Right forelimb (tissue), 1 donor: ENCODE measurements at regions not wholly inside any gene's neighbourhood (a gene's known extent, or its start where the extent isn't known, plus 50 kb on each side); places are given as distances from the start of the nearest gene placed in this dataset.
"Not testable (repeated sequence)": the region's sequence is repeated elsewhere in the genome, so short reads cannot be mapped to it uniquely, and the experiment has no call there.

ENCODE experiments used
- DNase-seq: peaks from one replicate; pipeline ENCODE4 v3.0.0-alpha.2; 2018

DNA sequence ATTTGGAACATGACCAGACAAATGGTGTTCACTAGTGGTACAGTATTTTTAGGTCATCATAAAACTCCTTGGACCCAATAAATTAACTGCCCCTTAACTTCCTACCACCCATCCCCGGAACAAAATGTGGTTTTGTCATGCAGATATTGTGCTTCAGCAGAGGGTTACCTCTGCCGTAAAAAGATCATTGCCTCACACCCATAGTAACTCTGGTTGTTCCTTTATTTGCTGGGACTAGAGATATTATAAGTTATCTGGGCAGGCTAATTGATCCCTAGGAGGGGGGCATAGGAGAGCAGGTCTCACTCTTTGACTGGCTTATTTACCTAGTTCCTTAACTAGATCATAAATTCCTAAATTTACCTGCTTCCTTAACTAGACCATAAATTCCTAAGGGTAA lies 1343.9 kb upstream of the CHAC2 start:
- no peak for DNase-seq

- no peak for DNase-seq
Measured at GRCh38 chr2:52423111-52423510, 1344.5 kb upstream of the CHAC2 start.

- no peak for DNase-seq
Measured at GRCh38 chr2:52416340-52416739, 1351.3 kb upstream of the CHAC2 start.

DNA sequence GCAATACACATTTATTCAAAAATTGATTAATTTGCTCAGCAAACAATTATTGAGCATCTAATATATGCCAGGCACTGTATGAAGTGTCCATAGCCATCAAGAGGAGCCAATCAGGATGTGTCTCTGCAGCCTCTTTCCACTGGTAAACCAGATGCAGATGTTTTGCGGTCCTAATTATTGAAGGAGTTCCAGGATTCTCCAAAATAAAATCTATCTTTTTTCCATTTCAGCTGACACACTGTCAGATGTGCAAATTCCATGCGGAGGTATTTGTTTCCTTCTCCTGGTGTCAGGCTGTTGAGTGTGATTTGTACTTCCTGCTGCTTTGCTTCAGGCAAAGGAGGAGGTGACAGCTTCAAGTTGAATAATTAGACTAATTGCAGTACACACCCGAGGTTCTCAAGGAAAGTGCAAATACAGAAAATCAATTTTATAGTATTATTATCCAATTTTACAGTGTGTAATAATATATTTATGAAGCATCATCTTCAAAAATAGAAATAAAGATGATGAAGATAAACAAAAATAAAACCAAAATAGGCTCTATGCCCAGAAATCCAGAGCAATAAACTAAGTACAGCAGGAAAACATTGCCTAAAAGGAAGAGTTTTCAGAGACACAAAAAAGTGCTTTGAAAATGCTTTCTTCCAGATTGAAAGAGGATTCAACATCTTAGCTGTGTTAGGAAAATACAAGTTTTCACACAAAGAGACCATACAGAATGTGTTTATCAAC lies 1352.9 kb upstream of the CHAC2 start:
- DNase-seq = no peak

GRCh38 chr2:52409308-52410118 lies 1358.1 kb upstream of the CHAC2 start:
- not testable (repeated sequence) for DNase-seq

DNA sequence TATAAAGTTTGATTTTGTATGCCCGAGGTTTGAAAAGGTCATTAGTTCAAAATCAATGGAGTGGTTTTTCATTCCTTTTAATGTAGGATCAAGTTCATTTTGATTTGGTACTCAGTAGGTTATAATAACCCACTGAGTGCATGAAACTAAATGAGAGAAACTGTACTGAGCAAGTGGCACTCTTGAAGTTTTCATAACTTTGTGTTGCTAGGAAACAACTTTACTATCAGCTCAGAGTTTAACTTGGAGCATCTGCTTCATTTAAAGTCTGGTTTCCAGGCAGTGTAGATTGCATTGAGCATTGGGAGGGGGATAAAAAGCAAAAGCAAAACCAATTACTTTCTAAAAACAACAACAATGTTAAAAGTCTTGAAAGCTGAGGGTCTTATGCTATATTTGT lies 1361.6 kb upstream of the CHAC2 start:
- no peak for DNase-seq

GRCh38 chr2:52404866-52405265 lies 1362.7 kb upstream of the CHAC2 start:
- no peak for DNase-seq

- DNase-seq = no peak
Measured at GRCh38 chr2:52404046-52404445, 1363.6 kb upstream of the CHAC2 start.

- no peak for DNase-seq
Measured at GRCh38 chr2:52402128-52402527, 1365.5 kb upstream of the CHAC2 start.

GRCh38 chr2:52396836-52397235 lies 1364.9 kb upstream of the NRXN1 start:
- no peak for DNase-seq

DNA sequence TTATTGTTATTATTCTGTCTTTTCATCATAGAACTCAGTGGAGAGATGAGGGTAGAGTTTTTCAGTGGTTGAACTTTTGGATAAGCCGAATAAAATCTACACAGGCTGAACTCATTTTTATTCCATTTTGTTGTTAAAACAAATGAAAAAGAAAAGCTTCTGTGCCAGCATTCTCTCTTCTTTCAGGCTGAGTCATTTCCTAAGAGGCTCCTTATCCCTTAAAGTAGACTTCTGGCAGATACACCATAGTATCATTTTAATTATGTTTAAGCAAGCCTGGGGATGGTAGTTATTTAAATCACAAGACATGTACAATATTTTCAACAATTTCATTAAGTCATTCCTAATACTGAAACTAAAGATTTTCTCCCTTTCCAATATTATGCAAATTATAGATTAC lies 1364.0 kb upstream of the NRXN1 start:
- no peak for DNase-seq

DNA sequence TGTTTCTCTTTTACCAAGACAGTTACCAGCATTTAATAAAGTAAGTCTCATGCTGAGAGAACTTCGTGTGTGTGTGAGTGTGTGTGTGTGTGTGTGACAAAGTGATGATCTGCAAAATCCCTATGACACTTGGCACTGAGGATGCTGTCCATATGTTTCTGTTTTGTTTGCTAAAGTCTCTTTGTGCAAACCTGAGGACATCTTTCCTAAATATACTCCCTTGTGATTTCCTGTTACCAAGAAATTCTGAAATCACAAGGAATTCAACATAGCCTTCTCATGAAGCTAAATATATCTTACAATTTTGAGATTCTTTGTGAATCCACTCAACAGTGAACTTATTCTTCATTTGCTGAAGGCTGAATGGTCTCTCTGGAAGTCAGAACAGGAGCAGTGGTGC lies 1359.7 kb upstream of the NRXN1 start:
- DNase-seq = no peak

GRCh38 chr2:52390651-52391050 lies 1358.7 kb upstream of the NRXN1 start:
- DNase-seq = no peak

GRCh38 chr2:52387937-52388590 lies 1356.1 kb upstream of the NRXN1 start:
- no peak for DNase-seq

- DNase-seq = no peak
Measured at GRCh38 chr2:52386433-52387030, 1354.6 kb upstream of the NRXN1 start.

- DNase-seq = no peak
Measured at GRCh38 chr2:52383541-52383940, 1351.6 kb upstream of the NRXN1 start.

DNA sequence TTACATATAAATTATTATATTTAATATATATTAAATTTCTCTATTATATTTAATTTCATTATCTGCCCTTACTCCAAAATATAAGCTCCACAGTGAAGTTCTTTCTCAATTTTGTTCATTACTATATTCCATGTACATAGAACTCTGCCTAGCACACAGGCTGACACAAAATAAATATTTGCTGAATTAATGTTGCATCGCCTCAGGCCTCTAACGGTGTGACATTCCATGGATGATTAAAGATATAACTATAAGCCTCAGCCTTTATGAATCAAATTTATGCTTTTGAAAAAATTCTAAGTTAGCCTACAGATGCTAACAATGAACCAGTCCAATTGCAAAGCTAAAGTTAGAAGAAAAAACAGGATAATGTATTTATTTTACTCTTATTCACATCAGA lies 1337.2 kb upstream of the NRXN1 start:
- DNase-seq = no peak

- no peak for DNase-seq
Measured at GRCh38 chr2:52368141-52368540, 1336.2 kb upstream of the NRXN1 start.

DNA sequence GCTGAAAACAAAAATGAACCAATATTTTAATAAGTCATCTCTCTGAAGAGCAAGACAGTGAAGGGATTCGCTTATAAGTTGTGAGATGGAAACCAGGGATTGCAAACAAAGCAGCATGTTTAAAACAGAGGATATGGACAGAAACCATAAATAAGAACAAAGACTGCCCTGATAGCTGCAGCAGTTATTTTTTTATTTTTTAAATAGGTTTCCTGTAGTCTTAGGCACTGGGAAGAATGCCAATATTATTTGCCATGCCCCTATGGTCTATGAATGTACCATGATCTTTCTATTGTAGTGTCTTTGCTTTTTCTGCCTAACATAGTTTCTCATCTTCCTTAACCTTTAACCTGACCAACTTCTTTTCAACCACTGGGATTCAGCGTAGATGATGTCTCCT lies 1334.0 kb upstream of the NRXN1 start:
- DNase-seq = no peak

- no peak for DNase-seq
Measured at GRCh38 chr2:52356556-52356955, 1324.6 kb upstream of the NRXN1 start.

DNA sequence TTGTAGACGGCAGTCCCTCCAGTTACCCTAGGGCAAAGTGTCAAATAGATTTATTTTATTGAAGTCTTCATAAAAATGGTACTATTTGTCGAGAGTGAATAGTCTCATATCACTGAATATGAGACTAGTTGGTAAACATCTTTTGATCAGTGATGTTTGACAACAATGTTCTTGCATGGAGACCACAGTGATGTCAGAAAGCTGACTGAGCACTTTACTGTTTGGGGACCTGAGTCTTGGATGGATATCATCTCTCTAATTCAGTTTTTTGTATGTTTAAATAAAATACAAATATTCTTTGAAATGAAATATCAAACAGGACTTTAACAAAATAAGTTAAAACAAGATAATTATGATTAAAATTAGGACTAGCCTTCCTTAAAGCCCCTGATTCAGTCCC lies 1315.4 kb upstream of the NRXN1 start:
- DNase-seq = no peak

DNA sequence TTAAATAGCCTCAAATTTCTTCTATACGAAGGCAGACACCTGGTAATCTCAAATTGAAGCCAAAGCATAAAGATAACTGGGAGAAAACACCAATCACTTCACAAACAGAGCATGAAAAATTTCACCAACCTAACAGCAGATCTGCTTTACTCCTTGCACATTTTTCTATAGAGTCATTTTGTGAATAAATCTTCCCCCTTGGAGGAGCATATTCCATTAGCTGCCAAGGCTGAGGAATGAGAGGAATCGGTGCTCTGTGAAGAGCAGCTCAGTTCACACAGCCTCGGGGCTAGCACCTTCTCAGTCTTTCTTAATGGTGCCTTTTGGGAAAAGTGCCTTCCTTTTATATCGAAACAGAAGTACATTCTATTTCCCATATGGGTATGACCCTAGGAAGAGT lies 1313.7 kb upstream of the NRXN1 start:
- no peak for DNase-seq

DNA sequence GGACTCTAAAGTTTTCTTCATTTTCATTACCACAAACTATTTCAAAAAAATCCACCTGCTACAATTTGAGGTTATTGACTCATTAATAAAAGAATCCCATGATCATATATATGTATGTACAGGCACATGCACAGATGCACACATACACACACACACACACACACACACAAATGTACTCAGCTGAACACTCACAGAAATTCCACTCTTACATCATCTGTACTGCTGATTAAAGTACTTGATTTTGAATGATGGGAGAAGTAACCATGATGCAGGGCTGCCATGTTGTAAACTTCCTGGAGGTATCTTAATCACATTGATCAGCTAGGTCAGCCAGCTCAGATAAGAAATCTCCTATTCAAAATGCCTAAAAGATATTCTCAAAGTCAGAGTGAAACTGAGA lies 1313.2 kb upstream of the NRXN1 start:
- no peak for DNase-seq
